SJSA1 (cell line): ENCODE measurements at regions not wholly inside any gene's neighbourhood (a gene's known extent, or its start where the extent isn't known, plus 50 kb on each side); places are given as distances from the start of the nearest gene placed in this dataset.
"Not testable (repeated sequence)": the region's sequence is repeated elsewhere in the genome, so short reads cannot be mapped to it uniquely, and the experiment has no call there.

ENCODE experiments used
- DNase-seq, 2 experiments: peaks; one replicate each; pipeline ENCODE4 v3.0.0-alpha.2; 2015 to 2020; ENCODE audit warnings: low spot score in 2 of 2, low read depth in 1 of 2
- H3K27ac ChIP-seq: fragments of 250-450 bp; sonication (Bioruptor Pico); 2 replicates; pipeline ENCODE4 v1.5.1; 2020; ENCODE audit warnings: mild to moderate bottlenecking, moderate library complexity
- H3K27me3 ChIP-seq: fragments of 250-450 bp; sonication (Bioruptor Pico); replicated peaks from 2 replicates; pipeline ENCODE4 v1.5.1; 2020; ENCODE audit warnings: mild to moderate bottlenecking, moderate library complexity
- H3K36me3 ChIP-seq: fragments of 250-450 bp; sonication (Bioruptor Pico); 2 replicates; pipeline ENCODE4 v1.5.1; 2020; ENCODE audit warnings: mild to moderate bottlenecking
- H3K4me1 ChIP-seq: fragments of 250-450 bp; sonication (Bioruptor Pico); replicated peaks from 2 replicates; pipeline ENCODE4 v1.6.1; 2021; ENCODE audit warnings: mild to moderate bottlenecking
- H3K4me3 ChIP-seq: fragments of 250-450 bp; sonication (Bioruptor Pico); 2 replicates; pipeline ENCODE4 v1.5.1; 2020; ENCODE audit warnings: mild to moderate bottlenecking
- H3K9me3 ChIP-seq: fragments of 250-450 bp; sonication (Bioruptor Pico); replicated peaks from 2 replicates; pipeline ENCODE4 v1.5.1; 2020; ENCODE audit warnings: mild to moderate bottlenecking

DNA sequence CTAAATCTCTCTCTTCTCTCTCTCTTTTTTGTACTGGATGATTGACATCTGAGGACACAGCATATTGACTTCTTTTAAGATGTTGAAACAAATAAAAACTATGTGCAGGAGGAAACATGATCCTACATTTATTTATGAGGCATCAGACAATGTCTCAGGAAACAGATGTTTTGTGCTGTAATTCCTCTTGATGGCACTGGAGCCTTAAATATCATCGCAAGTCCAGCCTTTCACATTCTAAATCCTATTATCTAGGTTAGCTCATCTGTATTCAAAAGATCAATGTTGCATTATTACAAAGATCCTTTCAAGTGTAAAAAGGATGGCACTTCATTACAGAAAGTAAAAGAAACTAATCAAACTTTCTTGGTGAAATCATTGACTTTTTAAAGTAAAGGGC is 63.9 kb downstream of the MAT2B start:
- H3K4me3 ChIP-seq, result no peak overlapping the region
- peaks cover 36% of the 10 kb centered on the region for H3K4me1 ChIP-seq
- H3K27me3 ChIP-seq, result no peaks in the 10 kb centered on the region
- H3K9me3 ChIP-seq, result no peaks in the 10 kb centered on the region
- H3K36me3 ChIP-seq, result no peaks in the 10 kb centered on the region
- no peak for DNase-seq
- H3K27ac ChIP-seq, result no peak overlapping the region

DNA sequence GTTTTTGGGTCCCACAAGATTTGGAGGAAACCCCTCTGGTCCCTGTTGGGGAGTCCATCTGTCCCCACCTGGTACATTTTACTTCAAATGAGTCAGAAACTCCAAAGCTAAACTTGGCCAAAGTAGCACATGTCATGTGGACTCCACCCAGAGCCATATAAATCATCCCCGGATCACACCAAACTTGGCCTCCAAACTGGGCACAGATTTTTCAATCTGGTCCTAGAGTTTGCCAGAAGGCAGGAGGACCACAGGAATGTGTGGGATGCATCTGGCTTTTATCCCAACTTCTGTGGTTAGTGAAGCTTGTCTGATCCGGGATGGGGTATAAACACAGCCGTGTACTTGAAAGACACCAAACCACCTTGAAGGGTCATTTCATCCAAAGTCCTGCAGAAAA is 66.3 kb downstream of the MAT2B start:
- DNase-seq, result peak; percentile 86 to 89
- Histone ChIP-seq H3K4me3 (no peak overlapping the region), H3K27ac (no peak overlapping the region), H3K27me3 (no peaks in the 10 kb centered on the region), H3K4me1 (peaks cover 27% of the 10 kb centered on the region), H3K9me3 (no peaks in the 10 kb centered on the region), H3K36me3 (no peaks in the 10 kb centered on the region)

DNA sequence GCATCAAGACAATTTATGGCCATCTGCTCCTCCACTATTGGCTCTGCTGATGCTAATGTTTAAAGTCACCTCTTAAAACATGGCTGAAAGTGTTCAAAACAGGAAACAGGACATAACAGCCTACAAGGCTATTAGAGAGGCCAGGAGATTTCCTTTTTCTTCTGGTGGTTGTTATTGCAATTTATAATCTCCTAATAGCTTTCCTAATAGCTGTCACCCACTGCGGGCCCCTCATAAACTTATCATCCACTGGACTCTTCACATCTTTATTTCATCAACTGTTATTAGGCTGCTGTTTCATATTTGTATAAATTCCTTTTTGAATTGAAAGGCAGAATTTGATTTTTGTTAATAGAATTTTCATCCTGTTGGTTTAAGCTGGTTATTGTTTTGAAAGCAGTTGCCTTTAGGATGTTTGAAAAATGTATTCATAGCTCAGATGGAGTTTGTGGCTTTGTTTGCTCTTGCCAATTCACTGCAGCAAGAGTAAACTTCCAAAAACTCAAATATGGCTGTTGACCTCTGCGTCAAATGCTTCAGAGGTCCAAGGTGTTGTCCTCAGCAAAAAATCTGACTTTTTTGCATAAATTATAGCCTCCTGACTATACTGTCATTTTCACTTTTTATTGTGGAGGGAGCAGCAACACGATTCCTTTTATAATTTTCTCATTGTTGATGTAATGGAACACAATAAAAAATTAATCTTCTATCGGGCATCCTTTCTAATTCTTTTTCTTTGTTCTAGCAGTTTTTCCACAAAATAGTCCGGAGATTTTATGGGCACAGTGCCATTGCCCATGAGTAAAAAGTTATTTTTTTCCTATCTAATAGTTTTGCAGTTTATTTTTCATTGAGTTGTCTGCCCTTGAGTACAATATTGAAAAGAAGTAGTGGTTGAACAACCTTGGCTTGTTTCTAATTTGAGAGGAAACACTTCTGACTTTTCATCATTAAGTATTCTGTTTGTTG is 69.3 kb downstream of the MAT2B start:
- Histone ChIP-seq H3K9me3 (no peaks in the 10 kb centered on the region), H3K36me3 (no peaks in the 10 kb centered on the region), H3K27ac (no peak overlapping the region), H3K27me3 (no peaks in the 10 kb centered on the region), H3K4me1 (peaks cover 33% of the 10 kb centered on the region), H3K4me3 (no peak overlapping the region)
- DNase-seq, result no peak

DNA sequence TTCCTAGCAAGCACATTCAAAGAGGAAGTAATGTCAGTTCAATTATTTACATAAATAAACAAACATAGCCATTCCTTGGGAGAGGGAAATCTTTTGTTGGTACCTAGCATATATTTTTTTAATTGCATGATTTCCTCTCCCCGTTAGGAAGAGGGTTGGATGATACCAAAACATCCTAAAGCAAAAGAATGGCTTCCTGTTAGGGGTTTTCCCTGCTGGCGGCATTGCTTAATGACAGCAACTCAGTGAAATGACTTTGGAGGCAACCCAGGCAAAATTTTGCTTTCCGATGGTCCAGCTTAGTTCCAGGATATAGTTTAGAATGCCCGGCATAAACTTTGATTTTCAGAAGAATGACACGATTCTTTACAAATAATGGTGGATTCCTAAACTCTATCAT is 73.2 kb downstream of the MAT2B start:
- H3K27me3 ChIP-seq, result no peaks in the 10 kb centered on the region
- H3K4me3 ChIP-seq, result no peak overlapping the region
- H3K36me3 ChIP-seq, result no peaks in the 10 kb centered on the region
- no peak for DNase-seq
- H3K9me3 ChIP-seq, result no peaks in the 10 kb centered on the region
- H3K4me1 ChIP-seq, result peaks cover 12% of the 10 kb centered on the region
- no peak overlapping the region for H3K27ac ChIP-seq

DNA sequence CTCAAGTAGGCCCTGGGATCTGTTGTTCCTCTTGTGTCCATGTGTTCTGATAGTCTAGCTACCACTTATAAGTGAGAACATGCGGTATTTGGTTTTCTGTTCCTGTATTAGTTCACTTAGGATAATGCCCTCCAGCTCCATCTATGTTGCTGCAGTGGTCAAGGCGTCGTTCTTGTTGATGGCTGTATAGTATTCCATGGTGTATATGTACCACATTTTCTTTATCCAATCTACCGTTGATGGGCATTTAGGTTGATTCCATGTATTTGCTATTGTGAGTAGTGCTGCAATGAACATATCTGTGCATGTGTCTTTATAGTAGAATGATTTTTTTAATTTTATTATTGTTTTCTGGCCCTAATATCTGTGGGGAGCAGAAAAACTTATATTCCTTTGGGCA is 74.3 kb downstream of the MAT2B start:
- no peak for DNase-seq
- Histone ChIP-seq H3K4me1 (peaks cover 17% of the 10 kb centered on the region), H3K9me3 (no peaks in the 10 kb centered on the region), H3K36me3 (no peaks in the 10 kb centered on the region), H3K27me3 (no peaks in the 10 kb centered on the region), H3K27ac (no peak overlapping the region), H3K4me3 (no peak overlapping the region)

DNA sequence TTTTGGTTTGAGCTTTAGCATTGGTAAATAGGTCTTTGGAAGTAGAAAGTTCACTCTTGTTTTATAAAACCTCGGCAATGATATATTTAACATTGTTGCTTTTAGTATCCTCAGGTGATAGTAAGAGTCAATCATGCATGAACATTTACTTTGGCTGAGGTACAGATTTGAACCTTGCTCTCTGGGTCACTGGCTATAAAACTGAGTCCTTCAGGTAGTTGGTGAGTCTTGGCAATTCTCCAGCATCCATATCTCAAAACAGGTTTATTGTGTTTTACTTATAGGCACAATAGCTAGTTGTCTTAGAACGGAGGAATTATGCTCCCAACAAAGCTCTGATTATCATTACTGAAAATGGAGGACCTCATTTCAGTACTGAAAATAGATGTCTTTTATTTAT is 75.1 kb downstream of the MAT2B start:
- Histone ChIP-seq H3K36me3 (no peaks in the 10 kb centered on the region), H3K27ac (no peak overlapping the region), H3K4me3 (no peak overlapping the region), H3K4me1 (peaks cover 25% of the 10 kb centered on the region), H3K9me3 (no peaks in the 10 kb centered on the region), H3K27me3 (no peaks in the 10 kb centered on the region)
- no peak for DNase-seq

DNA sequence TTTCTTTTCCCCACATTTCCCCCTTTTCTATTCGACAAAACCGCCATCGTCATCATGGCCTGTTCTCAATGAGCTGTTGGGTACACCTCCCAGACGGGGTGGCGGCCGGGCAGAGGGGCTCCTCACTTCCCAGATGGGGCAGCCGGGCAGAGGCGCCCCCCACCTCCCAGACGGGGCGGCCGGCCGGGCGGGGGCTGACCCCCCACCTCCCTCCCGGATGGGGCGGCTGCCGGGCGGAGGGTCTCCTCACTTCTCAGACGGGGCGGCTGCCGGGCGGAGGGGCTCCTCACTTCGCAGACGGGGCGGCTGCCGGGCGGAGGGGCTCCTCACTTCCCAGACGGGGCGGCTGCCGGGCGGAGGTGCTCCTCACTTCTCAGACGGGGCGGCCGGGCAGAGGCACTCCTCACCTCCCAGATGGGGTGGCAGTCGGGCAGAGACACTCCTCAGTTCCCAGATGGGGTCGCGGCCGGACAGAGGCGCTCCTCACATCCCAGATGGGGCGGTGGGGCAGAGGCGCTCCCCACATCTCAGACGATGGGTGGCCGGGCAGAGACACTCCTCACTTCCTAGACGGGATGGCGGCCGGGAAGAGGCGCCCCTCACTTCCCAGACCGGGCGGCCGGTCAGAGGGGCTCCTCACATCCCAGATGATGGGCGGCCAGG is 78.2 kb downstream of the MAT2B start:
- not testable (repeated sequence) for H3K36me3 ChIP-seq, H3K4me3 ChIP-seq, H3K27me3 ChIP-seq, H3K27ac ChIP-seq, DNase-seq, H3K9me3 ChIP-seq
- H3K4me1 ChIP-seq, result peaks cover 28% of the 10 kb centered on the region

DNA sequence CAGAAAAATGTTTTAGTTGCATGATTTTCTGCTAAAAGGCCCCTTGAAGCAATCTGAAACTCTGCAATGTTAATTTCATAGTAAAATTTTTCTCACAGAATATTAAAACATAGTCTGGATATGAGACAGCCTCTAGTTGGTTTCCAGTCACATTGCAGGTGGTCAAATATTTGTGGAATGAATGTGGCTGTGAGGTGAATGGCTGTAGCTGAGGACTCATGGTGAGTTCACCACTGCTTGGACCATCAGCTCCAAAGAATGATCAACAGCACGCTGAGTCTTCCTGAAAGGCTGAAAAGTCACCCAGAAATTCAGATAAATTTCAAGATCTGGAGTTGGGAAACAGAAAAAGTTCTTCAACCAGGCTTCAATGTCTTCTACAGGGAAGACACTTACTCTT is 79.8 kb downstream of the MAT2B start:
- Histone ChIP-seq H3K4me1 (peaks cover 22% of the 10 kb centered on the region), H3K9me3 (no peaks in the 10 kb centered on the region), H3K36me3 (no peaks in the 10 kb centered on the region), H3K4me3 (no peak overlapping the region), H3K27ac (peak overlapping the region; percentile 82), H3K27me3 (no peaks in the 10 kb centered on the region)
- peak; percentile 55 for DNase-seq

DNA sequence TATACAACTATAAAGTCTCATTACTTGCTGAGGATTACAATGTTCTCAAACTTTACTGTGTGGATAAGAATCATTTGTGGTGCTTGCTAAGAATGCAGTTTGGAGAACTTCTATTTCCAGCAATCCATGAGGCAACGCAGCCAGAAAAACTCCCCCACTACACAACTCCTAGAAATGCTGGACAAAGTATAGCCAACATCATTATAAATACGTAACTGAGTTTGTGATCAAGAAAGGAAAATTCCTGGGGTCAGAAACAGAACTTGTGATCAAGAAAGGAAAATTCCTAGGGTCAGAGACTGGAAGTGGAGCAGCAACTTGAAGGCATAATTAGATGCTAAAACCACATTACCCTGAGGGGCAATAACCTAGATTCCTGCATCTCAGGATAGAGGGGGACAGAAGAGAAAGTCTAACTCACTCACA is 81.1 kb downstream of the MAT2B start:
- no peaks in the 10 kb centered on the region for H3K27me3 ChIP-seq
- H3K4me3 ChIP-seq, result no peak overlapping the region
- no peak for DNase-seq
- no peak overlapping the region for H3K27ac ChIP-seq
- H3K9me3 ChIP-seq, result no peaks in the 10 kb centered on the region
- H3K4me1 ChIP-seq, result peaks cover 22% of the 10 kb centered on the region
- no peaks in the 10 kb centered on the region for H3K36me3 ChIP-seq

DNA sequence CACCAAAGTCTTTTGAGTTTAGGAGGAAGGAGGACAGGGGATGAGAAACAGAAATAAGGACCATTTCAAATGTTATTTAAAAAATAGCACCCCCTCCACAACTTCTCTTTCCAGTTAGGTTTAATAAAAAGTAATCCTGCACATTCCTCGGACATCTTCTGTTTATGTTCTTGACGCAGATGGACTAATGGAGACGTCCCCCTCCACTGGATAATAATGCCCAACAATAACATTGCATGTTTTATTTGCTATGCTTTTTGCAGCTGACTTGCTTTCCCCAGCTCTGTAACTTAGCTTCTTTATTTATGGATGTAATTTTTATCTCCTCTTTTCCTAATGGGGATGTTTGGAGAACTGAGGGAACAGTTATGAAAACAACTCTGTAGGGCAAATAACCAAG is 89.5 kb downstream of the MAT2B start:
- Histone ChIP-seq H3K9me3 (no peaks in the 10 kb centered on the region; the same call in 1 of the 2 replicates), H3K27me3 (no peaks in the 10 kb centered on the region), H3K27ac (no peak overlapping the region), H3K36me3 (no peaks in the 10 kb centered on the region), H3K4me1 (no peaks in the 10 kb centered on the region), H3K4me3 (no peak overlapping the region)
- no peak for DNase-seq

DNA sequence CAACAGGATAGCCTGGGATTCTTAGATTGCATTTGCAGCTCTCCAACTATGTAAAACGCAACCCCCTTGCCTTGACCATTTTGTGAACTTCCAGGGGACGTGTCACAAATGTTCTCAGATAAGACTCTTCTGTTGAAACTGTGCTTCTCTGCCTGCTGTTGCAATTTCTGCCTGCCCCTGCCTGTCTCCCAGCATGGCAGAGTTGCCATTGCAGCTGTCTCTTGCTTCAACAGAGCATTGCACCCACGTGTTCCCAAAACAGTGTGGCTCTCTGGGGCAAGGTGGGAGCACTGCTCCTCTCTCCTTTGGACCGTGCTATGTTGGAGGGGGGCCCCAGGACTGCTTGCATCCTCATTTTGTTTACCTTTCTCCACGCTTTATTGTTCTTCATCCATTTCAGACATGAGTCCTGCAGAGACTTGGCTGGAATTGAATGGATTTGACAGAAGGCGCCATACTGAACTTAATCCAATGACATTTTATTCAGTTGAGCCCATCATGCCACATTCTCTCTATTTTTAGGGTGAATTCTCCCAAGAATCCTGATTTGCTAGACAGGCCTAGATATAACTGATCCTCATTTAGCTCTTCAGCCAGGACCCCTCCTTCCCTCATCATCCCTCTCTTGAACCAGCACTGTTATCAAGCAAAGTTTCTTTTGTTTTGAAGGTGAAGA is 90.7 kb downstream of the MAT2B start:
- Histone ChIP-seq H3K9me3 (no peaks in the 10 kb centered on the region; the same call in 1 of the 2 replicates), H3K27me3 (no peaks in the 10 kb centered on the region), H3K4me3 (no peak overlapping the region), H3K4me1 (no peaks in the 10 kb centered on the region), H3K36me3 (no peaks in the 10 kb centered on the region), H3K27ac (no peak overlapping the region)
- DNase-seq, result no peak

DNA sequence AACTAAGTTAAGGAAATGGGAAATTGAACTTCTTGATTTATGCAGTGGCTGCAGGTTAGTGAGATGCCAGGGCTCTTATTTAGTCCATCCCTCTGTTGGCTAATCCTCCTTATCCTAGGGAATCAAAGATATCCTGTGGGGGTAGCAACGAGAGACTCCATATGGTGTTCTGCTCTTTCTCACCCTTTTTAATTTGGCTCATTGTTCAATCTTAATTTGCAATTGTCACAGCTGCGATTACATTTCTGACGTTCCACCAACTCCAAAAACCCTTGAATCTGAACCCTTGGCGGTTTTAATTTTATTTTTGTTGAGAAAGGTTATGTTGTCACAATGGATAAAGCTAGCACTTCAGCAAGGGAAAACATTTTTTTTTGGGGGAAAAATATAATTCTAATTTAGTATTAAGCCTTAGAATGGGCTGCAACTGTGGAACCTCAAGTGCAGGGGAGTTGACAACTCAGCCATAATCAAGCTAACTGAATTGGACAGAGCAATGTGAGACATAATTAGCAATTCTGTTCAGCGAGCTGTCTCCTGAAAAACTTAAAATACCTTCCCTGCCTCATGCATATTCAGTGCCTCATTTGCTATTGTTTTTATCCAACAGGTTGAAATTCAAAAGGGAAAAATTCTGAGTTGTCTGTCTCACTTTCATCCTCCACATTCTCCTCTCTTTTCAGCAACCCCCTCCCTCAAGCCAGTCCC is 91.3 kb downstream of the MAT2B start:
- Histone ChIP-seq H3K36me3 (no peaks in the 10 kb centered on the region), H3K27me3 (no peaks in the 10 kb centered on the region), H3K9me3 (no peaks in the 10 kb centered on the region; the same call in 1 of the 2 replicates), H3K4me1 (no peaks in the 10 kb centered on the region), H3K4me3 (no peak overlapping the region), H3K27ac (no peak overlapping the region)
- DNase-seq, result no peak

DNA sequence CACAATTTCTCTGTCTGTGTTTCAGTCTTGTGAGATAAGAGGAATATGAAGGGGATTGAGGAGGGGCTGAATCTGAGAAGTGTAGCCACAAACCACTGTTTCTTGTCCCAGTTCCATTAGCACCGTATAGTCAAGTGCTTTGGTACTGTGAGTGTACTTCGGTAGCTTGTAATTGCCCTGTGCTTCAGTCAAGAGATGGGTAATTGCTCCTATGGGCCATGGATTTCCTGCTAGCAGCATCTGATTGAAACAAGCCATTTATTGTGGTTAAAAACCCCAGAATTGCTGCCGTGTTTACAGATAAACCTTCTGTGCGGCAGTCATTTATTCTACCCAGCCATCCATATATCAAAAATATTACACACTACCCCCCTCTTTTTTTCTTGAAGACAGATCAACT is 98.6 kb downstream of the MAT2B start:
- Histone ChIP-seq H3K27ac (no peak overlapping the region), H3K4me3 (no peak overlapping the region), H3K4me1 (no peaks in the 10 kb centered on the region), H3K27me3 (no peaks in the 10 kb centered on the region), H3K9me3 (no peaks in the 10 kb centered on the region), H3K36me3 (no peaks in the 10 kb centered on the region)
- DNase-seq, result no peak
